H7 (cell line): ENCODE measurements at regions not wholly inside any gene's neighbourhood (a gene's known extent, or its start where the extent isn't known, plus 50 kb on each side); places are given as distances from the start of the nearest gene placed in this dataset.

Experiments used
- DNase-seq: peaks from one replicate; pipeline ENCODE4 v3.0.0; 2012
- H3K27me3 ChIP-seq: 2 replicates; pipeline ENCODE4 v1.6.0; 2011; ENCODE audit warnings: mild to moderate bottlenecking, low read length; ENCODE audit not compliant: control insufficient read depth, insufficient read depth
- H3K36me3 ChIP-seq: replicated peaks from 2 replicates; pipeline ENCODE4 v1.5.1; 2011; ENCODE audit warnings: low read length; ENCODE audit not compliant: control insufficient read depth, insufficient read depth
- H3K4me3 ChIP-seq: 2 replicates; pipeline ENCODE4 v1.5.1; 2011; ENCODE audit warnings: low read depth, mild to moderate bottlenecking, control low read depth, low read length, moderate library complexity; ENCODE audit not compliant: insufficient read depth

DNA sequence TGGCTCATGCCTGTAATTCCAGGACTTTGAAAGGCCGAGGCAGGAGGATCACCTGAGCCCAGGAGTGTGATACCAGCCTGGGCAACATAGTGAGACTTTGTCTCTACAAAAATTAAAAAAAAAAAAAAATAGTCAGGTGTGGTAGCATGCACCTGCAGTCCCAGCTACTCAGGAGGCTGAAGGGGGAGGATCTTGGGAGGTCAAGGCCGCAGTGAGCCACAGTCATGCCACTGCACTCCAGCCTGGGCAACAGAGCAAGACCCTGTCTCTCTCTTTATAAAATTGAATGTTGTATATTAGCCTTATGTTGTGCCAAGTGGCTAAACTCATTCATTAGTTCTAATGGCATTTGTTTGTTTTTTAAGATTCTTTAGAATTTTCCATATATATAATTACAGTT, 207.7 kb upstream of the COPS8 start:
- no peaks in the 10 kb centered on the region for H3K36me3 ChIP-seq
- H3K27me3 ChIP-seq, result no peaks in the 10 kb centered on the region
- no peak for DNase-seq
- no peak overlapping the region for H3K4me3 ChIP-seq

GRCh38 chr2:236879416-236879963, 206.2 kb upstream of the COPS8 start:
- DNase-seq, result no peak
- no peak overlapping the region for H3K4me3 ChIP-seq

DNA sequence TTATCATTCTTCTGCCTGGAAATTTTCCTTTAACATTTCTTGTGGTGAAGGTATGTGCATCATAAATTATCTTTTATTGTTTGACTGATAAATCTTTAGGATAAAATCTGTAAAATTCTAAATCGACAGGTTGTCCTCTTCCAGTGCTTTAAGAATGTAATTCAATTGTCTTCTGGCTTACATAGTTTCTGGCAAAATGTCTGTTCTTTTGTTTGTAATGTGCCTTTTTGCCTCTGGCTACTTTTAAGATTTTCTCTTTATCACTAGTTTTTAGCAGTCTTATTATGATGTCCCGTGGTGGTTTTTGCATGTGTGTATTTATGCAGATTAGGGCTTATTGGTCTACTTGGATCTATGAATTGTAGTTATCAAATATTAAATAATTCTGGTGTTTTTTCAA, 203.6 kb upstream of the COPS8 start:
- no peak overlapping the region for H3K4me3 ChIP-seq
- no peaks in the 10 kb centered on the region for H3K27me3 ChIP-seq
- no peaks in the 10 kb centered on the region for H3K36me3 ChIP-seq
- no peak for DNase-seq

More at GRCh38 chr2:236879416-236879963, 206.2 kb upstream of the COPS8 start:
- Histone ChIP-seq H3K36me3 (no peaks in the 10 kb centered on the region), H3K27me3 (no peaks in the 10 kb centered on the region)

GRCh38 chr2:236882930-236883329, 202.8 kb upstream of the COPS8 start:
- H3K36me3 ChIP-seq, result no peaks in the 10 kb centered on the region
- H3K27me3 ChIP-seq, result no peaks in the 10 kb centered on the region
- DNase-seq, result no peak
- H3K4me3 ChIP-seq, result no peak overlapping the region

- no peak for DNase-seq
- H3K36me3 ChIP-seq, result no peaks in the 10 kb centered on the region
- H3K4me3 ChIP-seq, result no peak overlapping the region
- no peaks in the 10 kb centered on the region for H3K27me3 ChIP-seq
These were observed 201.9 kb upstream of the COPS8 start for GRCh38 chr2:236883819-236884218.

GRCh38 chr2:236884569-236885175, 201.0 kb upstream of the COPS8 start:
- Histone ChIP-seq H3K27me3 (no peaks in the 10 kb centered on the region), H3K4me3 (no peak overlapping the region), H3K36me3 (no peaks in the 10 kb centered on the region)
- no peak for DNase-seq

DNA sequence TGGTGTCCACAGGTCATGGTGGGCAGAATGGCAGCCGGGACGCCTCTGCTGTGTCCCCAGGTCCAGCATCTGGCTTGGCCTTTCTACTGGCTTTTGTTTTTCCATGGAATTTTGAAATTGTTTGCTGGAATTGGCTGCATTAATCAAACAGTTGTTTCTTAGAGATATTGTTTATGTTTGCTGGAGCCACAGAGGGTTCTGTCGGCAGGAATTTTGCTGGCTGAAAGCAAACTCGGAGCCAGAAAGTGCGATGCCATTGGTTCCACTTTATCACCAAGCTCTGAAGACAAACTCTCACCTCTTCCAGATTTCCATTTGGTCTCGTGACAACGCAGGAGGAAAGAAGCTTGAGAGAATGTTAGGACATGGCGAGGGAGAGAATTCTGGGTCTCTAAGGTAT, 199.2 kb upstream of the COPS8 start:
- Histone ChIP-seq H3K4me3 (no peak overlapping the region), H3K36me3 (no peaks in the 10 kb centered on the region), H3K27me3 (no peaks in the 10 kb centered on the region)
- no peak for DNase-seq

DNA sequence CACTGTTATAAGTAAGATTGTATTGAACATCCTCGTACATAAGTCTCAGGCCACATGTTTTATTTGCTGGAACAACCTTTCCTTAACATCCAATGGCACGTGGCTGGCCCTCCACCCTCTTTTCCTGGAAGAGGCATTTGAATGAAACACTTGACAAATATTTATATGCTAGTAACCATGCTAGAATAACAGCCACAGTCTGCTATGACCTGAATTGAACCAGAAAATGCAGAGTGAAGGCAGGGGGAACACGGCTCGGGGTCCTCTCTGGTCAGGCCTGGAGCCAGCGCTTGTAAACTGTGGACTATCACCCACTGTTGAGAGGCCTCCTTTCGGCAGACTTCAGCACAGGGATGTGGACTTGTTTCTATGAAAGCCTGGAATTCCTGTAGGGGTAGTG, 198.2 kb upstream of the COPS8 start:
- no peak for DNase-seq
- no peak overlapping the region for H3K4me3 ChIP-seq
- no peaks in the 10 kb centered on the region for H3K36me3 ChIP-seq
- no peaks in the 10 kb centered on the region for H3K27me3 ChIP-seq

DNA sequence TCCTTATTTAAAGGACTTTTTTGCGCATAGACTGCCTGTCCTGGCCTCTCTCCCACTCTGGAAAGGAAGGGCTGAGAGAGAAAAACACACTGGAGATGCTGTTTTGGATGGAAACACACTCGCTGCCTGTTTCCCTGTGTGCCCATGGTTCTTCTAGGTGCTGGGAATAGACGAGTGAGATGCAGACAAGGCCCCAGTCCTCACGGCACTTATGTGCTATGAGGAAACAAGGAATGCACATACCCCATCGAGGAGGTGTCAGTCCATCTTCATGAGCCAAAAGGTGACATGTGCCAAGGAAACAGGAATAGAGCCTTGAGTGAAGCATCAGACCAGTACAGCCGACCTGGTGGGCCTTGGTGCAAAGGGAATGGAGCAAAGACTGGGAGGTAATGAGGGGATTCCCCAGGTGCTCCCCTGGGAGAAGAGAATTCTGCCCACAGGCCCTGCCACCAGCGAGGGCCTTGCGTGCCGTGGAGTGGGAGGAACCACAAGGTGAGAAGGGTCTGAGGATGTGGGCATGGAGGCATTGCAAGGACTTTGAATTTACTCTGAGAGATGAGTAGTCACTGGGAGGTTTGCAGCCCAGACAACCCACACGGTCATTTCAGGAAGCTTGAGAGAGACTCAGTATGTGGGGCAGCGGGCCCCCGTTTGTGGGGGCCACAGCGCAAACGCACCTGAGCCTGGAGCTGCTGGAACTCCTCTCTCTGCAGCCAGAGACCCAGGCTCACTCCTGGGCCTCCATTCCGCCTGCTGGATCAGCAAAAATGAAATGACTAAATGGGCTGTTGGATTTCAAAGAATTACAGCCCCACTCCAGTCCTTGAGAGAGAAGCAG, 197.5 kb upstream of the COPS8 start:
- Histone ChIP-seq H3K4me3 (no peak overlapping the region), H3K27me3 (no peaks in the 10 kb centered on the region), H3K36me3 (no peaks in the 10 kb centered on the region)
- DNase-seq, result no peak

- DNase-seq, result no peak
- H3K4me3 ChIP-seq, result no peak overlapping the region
- H3K36me3 ChIP-seq, result no peaks in the 10 kb centered on the region
- H3K27me3 ChIP-seq, result no peaks in the 10 kb centered on the region
These were observed 196.6 kb upstream of the COPS8 start for GRCh38 chr2:236888794-236889780.

DNA sequence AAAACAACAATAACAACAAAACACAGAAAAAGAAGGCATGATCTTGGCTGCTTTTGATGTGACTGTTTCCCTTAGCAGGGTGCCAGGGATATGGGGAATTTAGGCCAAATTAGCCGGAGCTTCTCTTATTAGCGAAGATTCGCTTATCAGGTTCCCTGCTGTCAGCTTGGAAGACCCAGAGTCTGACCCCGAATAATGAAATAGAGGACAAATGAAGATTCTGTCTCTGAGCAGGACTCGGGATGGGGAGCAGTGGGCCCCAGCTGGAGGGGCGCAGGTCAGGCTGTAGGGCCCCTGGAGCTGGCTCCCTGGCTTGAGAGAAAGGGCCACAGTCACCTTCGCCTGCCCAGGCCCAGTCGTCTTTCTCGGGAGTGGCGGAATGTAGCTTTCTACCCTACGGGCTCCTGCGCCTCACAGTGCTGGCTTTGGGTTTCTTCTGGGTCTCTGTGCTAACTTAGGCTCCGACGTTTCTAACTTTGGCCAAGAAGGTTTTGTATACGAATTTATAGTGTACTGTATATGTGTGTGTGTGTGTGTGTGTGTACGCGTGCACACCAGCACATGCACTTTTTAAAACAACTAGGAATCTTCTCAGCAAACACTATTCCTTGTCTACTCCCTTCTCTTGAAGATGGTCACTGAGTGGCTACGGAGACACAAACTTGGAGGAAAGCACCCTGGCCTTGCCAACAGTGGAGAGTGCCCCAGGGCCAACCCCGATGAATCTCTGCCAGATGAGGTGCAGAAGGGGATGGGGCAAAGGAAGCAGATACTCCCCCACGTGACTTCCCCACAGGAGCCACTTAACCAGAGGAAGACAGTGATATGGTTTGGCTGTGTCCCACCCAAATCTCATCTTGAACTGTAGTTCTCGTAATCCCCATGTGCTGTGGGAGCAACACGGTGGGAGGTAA, 195.6 kb upstream of the COPS8 start:
- no peaks in the 10 kb centered on the region for H3K36me3 ChIP-seq
- DNase-seq, result no peak

DNA sequence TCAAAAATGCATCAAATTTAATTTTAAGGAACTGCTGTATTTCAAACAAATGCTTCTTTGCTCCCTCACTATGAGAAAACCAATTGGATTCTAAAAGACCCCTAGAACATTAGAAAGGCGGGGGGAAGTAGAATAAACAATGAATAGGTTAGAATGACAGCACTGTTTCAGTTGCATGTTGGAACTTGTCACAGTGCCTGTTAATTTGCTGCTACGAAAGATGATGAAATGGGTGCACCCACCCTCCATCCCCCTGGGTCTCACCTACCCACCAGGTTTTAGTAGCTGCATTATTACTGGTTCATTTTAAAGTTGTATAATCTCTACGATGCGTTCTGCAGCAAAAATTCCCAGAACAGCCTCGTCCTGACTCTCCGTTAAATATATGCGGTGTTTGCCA, 193.0 kb upstream of the COPS8 start:
- Histone ChIP-seq H3K4me3 (no peak overlapping the region), H3K27me3 (no peaks in the 10 kb centered on the region), H3K36me3 (no peaks in the 10 kb centered on the region)
- DNase-seq, result no peak

More for the DNA sequence above, 195.6 kb upstream of the COPS8 start:
- H3K27me3 ChIP-seq, result no peaks in the 10 kb centered on the region
- H3K4me3 ChIP-seq, result no peak overlapping the region

DNA sequence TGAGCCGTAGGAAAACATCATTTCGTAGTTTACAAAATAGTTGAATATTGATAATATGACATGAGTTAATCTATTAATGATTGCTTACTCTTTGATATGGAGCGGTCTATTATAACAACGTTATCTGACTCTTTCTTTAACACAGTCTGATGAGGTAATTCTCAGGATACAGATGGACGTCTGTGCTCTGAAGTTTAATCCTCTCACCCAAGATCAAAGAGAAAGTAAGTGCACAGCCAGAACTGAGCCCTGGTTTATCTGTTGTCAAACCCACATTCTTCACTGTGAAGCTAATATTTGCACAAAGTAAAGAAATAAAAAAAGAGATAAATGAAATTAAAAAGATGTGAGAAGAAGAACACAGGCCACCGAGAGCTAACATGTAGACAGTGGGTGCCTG, 190.9 kb upstream of the COPS8 start:
- no peaks in the 10 kb centered on the region for H3K36me3 ChIP-seq
- H3K27me3 ChIP-seq, result no peaks in the 10 kb centered on the region
- DNase-seq, result no peak
- H3K4me3 ChIP-seq, result no peak overlapping the region
